Thyroid gland (tissue), 4 donors: ENCODE measurements at regions not wholly inside any gene's neighbourhood (a gene's known extent, or its start where the extent isn't known, plus 50 kb on each side); places are given as distances from the start of the nearest gene placed in this dataset.

Experiments
- POLR2A ChIP-seq, 2 donors: fragments of 450-650 bp; IDR thresholded peaks; one replicate each; pipeline ENCODE4 v1.6.1; 2017; ENCODE audit warnings: antibody characterized with exemption in 2 of 2, mild to moderate bottlenecking in 2 of 2, moderate library complexity in 1 of 2
- TF ChIP-seq, protein P1 (sequence below), 6 experiments: fragments of 200-600 bp in 3 of 6; fragments of 450-650 bp in 3 of 6; sonication (generic) in 3 of 6; IDR thresholded peaks; one replicate each; pipeline ENCODE4 v1.5.1; 2016 to 2019; ENCODE audit warnings: antibody characterized with exemption in 6 of 6, mild to moderate bottlenecking in 2 of 6, inconsistent platforms in 1 of 6, moderate library complexity in 1 of 6

DNA sequence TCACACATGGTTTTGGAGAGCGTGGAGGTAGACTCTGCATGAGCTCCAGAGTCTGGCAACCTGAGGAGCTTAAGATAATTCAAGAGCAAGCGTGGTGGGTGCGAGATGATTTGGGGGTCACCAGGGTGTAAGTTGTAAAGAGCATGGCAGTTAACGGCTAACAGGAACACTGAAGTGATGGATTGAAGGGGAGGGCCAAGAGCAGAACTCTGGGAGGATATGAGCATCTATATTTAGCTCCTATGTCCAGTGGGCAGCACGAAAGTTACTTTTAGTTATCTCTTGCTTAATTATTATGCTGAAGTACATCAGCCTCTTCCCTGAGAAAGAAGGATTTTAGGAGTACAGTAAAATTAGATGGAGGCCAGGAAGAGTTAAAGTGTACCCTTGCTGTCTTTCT, 231.9 kb upstream of the HAND2 start:
- TF ChIP-seq, protein P1, sequence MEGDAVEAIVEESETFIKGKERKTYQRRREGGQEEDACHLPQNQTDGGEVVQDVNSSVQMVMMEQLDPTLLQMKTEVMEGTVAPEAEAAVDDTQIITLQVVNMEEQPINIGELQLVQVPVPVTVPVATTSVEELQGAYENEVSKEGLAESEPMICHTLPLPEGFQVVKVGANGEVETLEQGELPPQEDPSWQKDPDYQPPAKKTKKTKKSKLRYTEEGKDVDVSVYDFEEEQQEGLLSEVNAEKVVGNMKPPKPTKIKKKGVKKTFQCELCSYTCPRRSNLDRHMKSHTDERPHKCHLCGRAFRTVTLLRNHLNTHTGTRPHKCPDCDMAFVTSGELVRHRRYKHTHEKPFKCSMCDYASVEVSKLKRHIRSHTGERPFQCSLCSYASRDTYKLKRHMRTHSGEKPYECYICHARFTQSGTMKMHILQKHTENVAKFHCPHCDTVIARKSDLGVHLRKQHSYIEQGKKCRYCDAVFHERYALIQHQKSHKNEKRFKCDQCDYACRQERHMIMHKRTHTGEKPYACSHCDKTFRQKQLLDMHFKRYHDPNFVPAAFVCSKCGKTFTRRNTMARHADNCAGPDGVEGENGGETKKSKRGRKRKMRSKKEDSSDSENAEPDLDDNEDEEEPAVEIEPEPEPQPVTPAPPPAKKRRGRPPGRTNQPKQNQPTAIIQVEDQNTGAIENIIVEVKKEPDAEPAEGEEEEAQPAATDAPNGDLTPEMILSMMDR (IDR thresholded peaks at IDR 0.05) = no peak
- no peak for TF ChIP-seq POLR2A (IDR thresholded peaks at IDR 0.05)
